ENCODE measurements at regions not wholly inside any gene's neighbourhood (a gene's known extent, or its start where the extent isn't known, plus 50 kb on each side); places are given as distances from the start of the nearest gene placed in this dataset.
"Not testable (repeated sequence)": the region's sequence is repeated elsewhere in the genome, so short reads cannot be mapped to it uniquely, and the experiment has no call there.

GRCh38 chr18:68220458-68220857, 494.4 kb downstream of the TMX3 start:
- DNase-seq, result no peak

- no peak for DNase-seq
These were observed 495.0 kb downstream of the TMX3 start for GRCh38 chr18:68219872-68220271.

GRCh38 chr18:68219274-68219673, 495.6 kb downstream of the TMX3 start:
- DNase-seq, result no peak

GRCh38 chr18:68215931-68216330, 499.0 kb downstream of the TMX3 start:
- DNase-seq, result no peak

GRCh38 chr18:68186039-68186438, 528.9 kb downstream of the TMX3 start:
- no peak for DNase-seq

GRCh38 chr18:68181956-68182355, 533.0 kb downstream of the TMX3 start:
- DNase-seq, result no peak

GRCh38 chr18:68179811-68180210, 535.1 kb downstream of the TMX3 start:
- DNase-seq, result no peak

- DNase-seq, result no peak
These were observed 536.0 kb downstream of the TMX3 start for GRCh38 chr18:68178921-68179320.

GRCh38 chr18:68177807-68178702, 536.9 kb downstream of the TMX3 start:
- DNase-seq, result no peak

GRCh38 chr18:68176901-68177300, 538.0 kb downstream of the TMX3 start:
- DNase-seq, result no peak

- no peak for DNase-seq
These were observed 541.9 kb downstream of the TMX3 start for GRCh38 chr18:68172842-68173549.

GRCh38 chr18:68164909-68165308, 550.0 kb downstream of the TMX3 start:
- no peak for DNase-seq

GRCh38 chr18:68153821-68154220, 561.1 kb downstream of the TMX3 start:
- DNase-seq, result not testable (repeated sequence)

GRCh38 chr18:68152770-68153169, 562.1 kb downstream of the TMX3 start:
- DNase-seq, result no peak

- no peak for DNase-seq
These were observed 563.9 kb downstream of the TMX3 start for GRCh38 chr18:68150961-68151360.

- DNase-seq, result no peak
These were observed 566.0 kb downstream of the TMX3 start for GRCh38 chr18:68148863-68149262.

GRCh38 chr18:68147728-68148127, 567.2 kb downstream of the TMX3 start:
- no peak for DNase-seq

- DNase-seq, result no peak
These were observed 593.1 kb downstream of the TMX3 start for GRCh38 chr18:68121826-68122225.

- no peak for DNase-seq
These were observed 593.6 kb downstream of the TMX3 start for GRCh38 chr18:68121308-68121707.

- DNase-seq, result no peak
These were observed 598.5 kb upstream of the DSEL start for GRCh38 chr18:68114989-68115388.

- DNase-seq, result no peak
These were observed 587.5 kb upstream of the DSEL start for GRCh38 chr18:68104036-68104435.

- no peak for DNase-seq
These were observed 587.0 kb upstream of the DSEL start for GRCh38 chr18:68103561-68103960.

- DNase-seq, result no peak
These were observed 585.6 kb upstream of the DSEL start for GRCh38 chr18:68102117-68102516.

- DNase-seq, result no peak
These were observed 582.1 kb upstream of the DSEL start for GRCh38 chr18:68098655-68099054.
